GM10266 (cell line): ENCODE measurements at regions not wholly inside any gene's neighbourhood (a gene's known extent, or its start where the extent isn't known, plus 50 kb on each side); places are given as distances from the start of the nearest gene placed in this dataset.

Experiments used
- DNase-seq: peaks from one replicate; pipeline ENCODE4 v3.0.0; 2012; ENCODE audit errors: extremely low spot score
- CTCF ChIP-seq: IDR thresholded peaks from 2 replicates; pipeline ENCODE4 v1.5.1; 2012; ENCODE audit warnings: mild to moderate bottlenecking, low read depth; ENCODE audit not compliant: control insufficient read depth, insufficient read depth; ENCODE audit errors: missing control alignments

- no peak for TF ChIP-seq CTCF
- no peak for DNase-seq
Measured at GRCh38 chr1:188070848-188071247, 1242.1 kb downstream of the PLA2G4A start.

- TF ChIP-seq CTCF: no peak
- DNase-seq: no peak
Measured at GRCh38 chr1:188089015-188089414, 1260.3 kb downstream of the PLA2G4A start.

- no peak for DNase-seq
- no peak for TF ChIP-seq CTCF
Measured at GRCh38 chr1:188089461-188089860, 1260.7 kb downstream of the PLA2G4A start.

- no peak for DNase-seq
Measured at GRCh38 chr1:188096521-188096920, 1267.8 kb downstream of the PLA2G4A start.

GRCh38 chr1:188117436-188117835 is 1288.7 kb downstream of the PLA2G4A start:
- DNase-seq: no peak
- TF ChIP-seq CTCF: no peak

More at GRCh38 chr1:188096521-188096920, 1267.8 kb downstream of the PLA2G4A start:
- no peak for TF ChIP-seq CTCF

- TF ChIP-seq CTCF: no peak
- no peak for DNase-seq
Measured at GRCh38 chr1:188122646-188123045, 1293.9 kb downstream of the PLA2G4A start.

GRCh38 chr1:188127507-188127906 is 1298.8 kb downstream of the PLA2G4A start:
- TF ChIP-seq CTCF: no peak
- no peak for DNase-seq
